ENCODE measurements at regions not wholly inside any gene's neighbourhood (a gene's known extent, or its start where the extent isn't known, plus 50 kb on each side); places are given as distances from the start of the nearest gene placed in this dataset.

GRCh38 chr15:87805117-87805820 lies 451.3 kb downstream of the NTRK3 start:
- Histone ChIP-seq H3K27ac (peak overlapping the region in 1 of 2 donors; percentile 7), H3K27me3 (no peaks in the 10 kb centered on the region), H3K36me3 (no peaks in the 10 kb centered on the region), H3K4me1 (no peaks in the 10 kb centered on the region), H3K4me3 (no peak overlapping the region), H3K9me3 (no peaks in the 10 kb centered on the region)
- intact Hi-C loops (cut with DNase I; ENCODE audit: low total_unique reads): no loop called here
- no peak for DNase-seq (ENCODE audit: low spot score in 2 of 2)
- TF ChIP-seq, protein P1, sequence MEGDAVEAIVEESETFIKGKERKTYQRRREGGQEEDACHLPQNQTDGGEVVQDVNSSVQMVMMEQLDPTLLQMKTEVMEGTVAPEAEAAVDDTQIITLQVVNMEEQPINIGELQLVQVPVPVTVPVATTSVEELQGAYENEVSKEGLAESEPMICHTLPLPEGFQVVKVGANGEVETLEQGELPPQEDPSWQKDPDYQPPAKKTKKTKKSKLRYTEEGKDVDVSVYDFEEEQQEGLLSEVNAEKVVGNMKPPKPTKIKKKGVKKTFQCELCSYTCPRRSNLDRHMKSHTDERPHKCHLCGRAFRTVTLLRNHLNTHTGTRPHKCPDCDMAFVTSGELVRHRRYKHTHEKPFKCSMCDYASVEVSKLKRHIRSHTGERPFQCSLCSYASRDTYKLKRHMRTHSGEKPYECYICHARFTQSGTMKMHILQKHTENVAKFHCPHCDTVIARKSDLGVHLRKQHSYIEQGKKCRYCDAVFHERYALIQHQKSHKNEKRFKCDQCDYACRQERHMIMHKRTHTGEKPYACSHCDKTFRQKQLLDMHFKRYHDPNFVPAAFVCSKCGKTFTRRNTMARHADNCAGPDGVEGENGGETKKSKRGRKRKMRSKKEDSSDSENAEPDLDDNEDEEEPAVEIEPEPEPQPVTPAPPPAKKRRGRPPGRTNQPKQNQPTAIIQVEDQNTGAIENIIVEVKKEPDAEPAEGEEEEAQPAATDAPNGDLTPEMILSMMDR (IDR thresholded peaks at IDR 0.05): no peak
- TF ChIP-seq POLR2AphosphoS5 (IDR thresholded peaks at IDR 0.05): no peak
- TF ChIP-seq POLR2A (IDR thresholded peaks at IDR 0.05): no peak

DNA sequence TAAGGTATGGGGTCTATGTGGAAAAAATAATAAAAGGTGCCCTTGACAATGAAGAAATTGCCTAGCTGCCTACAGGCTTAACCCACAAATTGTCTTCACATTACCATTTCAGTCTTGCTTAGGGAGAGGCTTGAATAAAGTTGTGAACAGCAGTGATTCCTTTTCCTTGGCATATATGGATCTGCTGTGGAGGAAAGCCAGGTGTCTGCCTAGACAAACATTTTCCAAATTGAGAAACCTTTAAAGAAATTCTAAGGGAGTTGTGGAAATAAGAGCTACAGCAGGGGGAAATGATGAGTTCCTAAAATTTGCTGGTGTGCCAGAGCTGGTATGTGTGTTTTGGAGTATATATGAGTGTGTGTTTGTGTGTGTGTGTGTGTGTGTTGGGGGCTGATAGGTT lies 452.1 kb downstream of the NTRK3 start:
- intact Hi-C loops (cut with DNase I; ENCODE audit: low total_unique reads): no loop called here
- no peaks in the 10 kb centered on the region for H3K36me3 ChIP-seq
- H3K27me3 ChIP-seq: no peaks in the 10 kb centered on the region
- H3K9me3 ChIP-seq: no peaks in the 10 kb centered on the region
- H3K4me1 ChIP-seq: no peaks in the 10 kb centered on the region
- no peak overlapping the region for H3K27ac ChIP-seq
- no peak overlapping the region for H3K4me3 ChIP-seq
- TF ChIP-seq POLR2A (IDR thresholded peaks at IDR 0.05) (no peak), POLR2AphosphoS5 (IDR thresholded peaks at IDR 0.05) (no peak)
- TF ChIP-seq, protein P1 (IDR thresholded peaks at IDR 0.05): no peak
- DNase-seq (ENCODE audit: low spot score in 2 of 2): no peak

GRCh38 chr15:87799838-87800237 lies 456.7 kb downstream of the NTRK3 start:
- Histone ChIP-seq H3K36me3 (no peaks in the 10 kb centered on the region), H3K9me3 (no peaks in the 10 kb centered on the region), H3K4me3 (no peak overlapping the region), H3K27ac (no peak overlapping the region), H3K4me1 (no peaks in the 10 kb centered on the region), H3K27me3 (no peaks in the 10 kb centered on the region)
- intact Hi-C loops (cut with DNase I; ENCODE audit: low total_unique reads): no loop called here
- DNase-seq (ENCODE audit: low spot score in 2 of 2): no peak
- TF ChIP-seq POLR2A (IDR thresholded peaks at IDR 0.05) (no peak), POLR2AphosphoS5 (IDR thresholded peaks at IDR 0.05) (no peak)
- TF ChIP-seq, protein P1 (IDR thresholded peaks at IDR 0.05): no peak

DNA sequence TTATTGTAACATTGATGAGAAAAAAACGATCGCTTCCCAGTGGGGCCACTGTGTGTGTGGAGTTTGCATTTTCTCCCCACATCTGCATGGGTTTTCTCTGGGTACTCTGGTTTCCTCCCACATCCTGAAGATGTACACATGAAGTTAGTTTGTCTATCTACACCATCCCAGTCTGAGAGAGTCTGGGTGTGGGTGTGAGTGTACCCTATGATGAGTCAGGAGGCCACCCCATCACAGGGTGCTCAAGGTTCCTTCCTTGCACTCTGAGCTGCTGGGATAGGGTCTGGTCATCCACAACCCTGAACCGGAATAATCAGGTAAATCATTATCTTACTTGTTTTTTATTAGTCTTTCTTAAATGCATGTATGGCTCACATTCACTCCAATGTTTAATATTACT lies 457.1 kb downstream of the NTRK3 start:
- TF ChIP-seq, protein P1 (IDR thresholded peaks at IDR 0.05): no peak
- TF ChIP-seq POLR2AphosphoS5 (IDR thresholded peaks at IDR 0.05) (no peak), POLR2A (IDR thresholded peaks at IDR 0.05) (no peak)
- H3K9me3 ChIP-seq: no peaks in the 10 kb centered on the region
- H3K27me3 ChIP-seq: no peaks in the 10 kb centered on the region
- no peaks in the 10 kb centered on the region for H3K36me3 ChIP-seq
- intact Hi-C loops (cut with DNase I; ENCODE audit: low total_unique reads): no loop called here
- H3K4me1 ChIP-seq: no peaks in the 10 kb centered on the region
- DNase-seq (ENCODE audit: low spot score in 2 of 2): no peak
- no peak overlapping the region for H3K4me3 ChIP-seq
- no peak overlapping the region for H3K27ac ChIP-seq

GRCh38 chr15:87793725-87794124 lies 462.8 kb downstream of the NTRK3 start:
- Histone ChIP-seq H3K27ac (no peak overlapping the region), H3K4me1 (no peaks in the 10 kb centered on the region), H3K27me3 (no peaks in the 10 kb centered on the region), H3K36me3 (no peaks in the 10 kb centered on the region), H3K4me3 (no peak overlapping the region), H3K9me3 (no peaks in the 10 kb centered on the region)
- no peak for DNase-seq (ENCODE audit: low spot score in 2 of 2)
- no peak for TF ChIP-seq POLR2AphosphoS5 (IDR thresholded peaks at IDR 0.05)
- intact Hi-C loops (cut with DNase I; ENCODE audit: low total_unique reads): no loop called here

All from breast epithelium (tissue), 4 donors.